Erythroblast (primary cell): ENCODE measurements at regions not wholly inside any gene's neighbourhood (a gene's known extent, or its start where the extent isn't known, plus 50 kb on each side); places are given as distances from the start of the nearest gene placed in this dataset.

Source experiments
- GATA1 ChIP-seq: IDR thresholded peaks from 2 replicates; pipeline ENCODE4 v1.6.1; 2011; ENCODE audit warnings: low read depth, mild to moderate bottlenecking, control low read depth, low read length, moderate library complexity
- POLR2A ChIP-seq: IDR thresholded peaks from 2 replicates; pipeline ENCODE4 v1.6.1; 2011; ENCODE audit warnings: mild to moderate bottlenecking, low read length

GRCh38 chrX:45306794-45307193 is 106.1 kb upstream of the DIPK2B start:
- TF ChIP-seq POLR2A (no peak), GATA1 (no peak)
